Suprapubic skin (tissue), 3 donors: ENCODE measurements at regions not wholly inside any gene's neighbourhood (a gene's known extent, or its start where the extent isn't known, plus 50 kb on each side); places are given as distances from the start of the nearest gene placed in this dataset.
"Not testable (repeated sequence)": the region's sequence is repeated elsewhere in the genome, so short reads cannot be mapped to it uniquely, and the experiment has no call there.

ENCODE experiments used
- CTCF ChIP-seq, 2 donors: fragments of 200-600 bp in 1 of 2; fragments of 450-650 bp in 1 of 2; sonication (generic) in 1 of 2; IDR thresholded peaks; one replicate each; pipeline ENCODE4 v1.5.1; 2016 to 2019; ENCODE audit warnings: antibody characterized with exemption in 2 of 2, mild to moderate bottlenecking in 1 of 2, moderate library complexity in 1 of 2
- POLR2AphosphoS5 ChIP-seq, 3 donors: sonication (generic); formaldehyde crosslinking; IDR thresholded peaks; one replicate each; pipeline ENCODE4 v1.6.1; 2017; ENCODE audit warnings: antibody characterized with exemption in 3 of 3

DNA sequence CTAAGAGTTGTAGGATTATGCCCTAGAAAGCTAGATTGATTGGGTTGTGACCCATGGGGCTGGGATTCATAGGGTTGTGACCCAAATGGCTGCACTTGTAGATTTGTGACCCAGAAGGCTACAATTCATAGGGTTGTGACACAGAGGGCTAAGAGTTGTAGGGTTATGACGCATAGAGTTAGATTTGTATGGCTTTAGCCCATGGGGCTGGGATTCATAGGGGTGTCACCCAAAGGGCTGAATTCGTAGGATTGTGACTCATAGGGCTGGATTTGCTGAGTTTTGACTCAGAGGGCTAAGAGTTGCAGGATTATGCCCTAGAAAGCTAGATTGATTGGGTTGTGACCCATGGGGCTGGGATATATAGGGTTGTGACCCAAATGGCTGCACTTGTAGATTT is 126.6 kb downstream of the CRLF2 start:
- not testable (repeated sequence) for TF ChIP-seq CTCF, POLR2AphosphoS5 (IDR thresholded peaks at IDR 0.05)
